ENCODE measurements at regions not wholly inside any gene's neighbourhood (a gene's known extent, or its start where the extent isn't known, plus 50 kb on each side); places are given as distances from the start of the nearest gene placed in this dataset.
"Not testable (repeated sequence)": the region's sequence is repeated elsewhere in the genome, so short reads cannot be mapped to it uniquely, and the experiment has no call there.

DNA sequence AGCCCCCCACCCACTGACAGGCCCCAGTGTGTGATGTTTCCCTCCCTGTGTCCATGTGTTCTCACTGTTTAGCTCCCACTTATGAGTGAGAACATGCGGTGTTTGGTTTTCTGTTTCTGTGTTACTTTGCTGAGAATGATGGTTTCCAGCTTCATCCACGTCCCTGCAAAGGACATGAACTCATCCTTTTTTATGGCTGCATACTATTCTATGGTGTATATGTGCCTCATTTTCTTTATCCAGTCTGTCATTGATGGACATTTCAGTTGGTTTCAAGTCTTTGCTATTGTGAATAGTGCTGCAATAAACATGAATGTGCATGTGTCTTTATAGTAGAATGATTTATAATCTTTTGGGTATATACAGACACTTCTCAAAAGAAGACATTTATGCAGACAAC is 88.6 kb upstream of the EGFL6 start:
- in situ Hi-C loops (cut with HindIII; ENCODE audit: low pct_ligation_motif_present, low pct_unique_long_range_greater_than_20kb, low sequenced_read_pairs); DNase-seq: not testable (repeated sequence)

DNA sequence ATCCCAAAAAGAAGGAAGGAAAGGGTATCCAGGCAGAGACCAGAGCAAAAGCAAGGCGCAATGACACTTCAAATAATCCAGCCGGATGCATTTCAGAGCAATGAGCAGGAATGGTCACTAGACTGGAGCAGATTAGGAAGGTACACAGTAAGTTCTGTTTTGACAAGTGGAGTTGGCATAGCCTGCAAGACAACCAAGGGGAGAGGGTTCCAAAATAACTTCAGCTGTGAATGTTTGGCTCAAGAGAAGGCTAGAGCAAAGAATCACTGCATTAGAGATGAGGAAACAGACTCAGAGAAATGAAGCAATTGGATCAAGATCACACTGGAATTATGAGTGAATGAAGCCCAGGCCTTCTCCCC is 90.0 kb upstream of the EGFL6 start:
- no peak for DNase-seq
- in situ Hi-C loops (cut with HindIII; ENCODE audit: low pct_ligation_motif_present, low pct_unique_long_range_greater_than_20kb, low sequenced_read_pairs) = no loop called here

DNA sequence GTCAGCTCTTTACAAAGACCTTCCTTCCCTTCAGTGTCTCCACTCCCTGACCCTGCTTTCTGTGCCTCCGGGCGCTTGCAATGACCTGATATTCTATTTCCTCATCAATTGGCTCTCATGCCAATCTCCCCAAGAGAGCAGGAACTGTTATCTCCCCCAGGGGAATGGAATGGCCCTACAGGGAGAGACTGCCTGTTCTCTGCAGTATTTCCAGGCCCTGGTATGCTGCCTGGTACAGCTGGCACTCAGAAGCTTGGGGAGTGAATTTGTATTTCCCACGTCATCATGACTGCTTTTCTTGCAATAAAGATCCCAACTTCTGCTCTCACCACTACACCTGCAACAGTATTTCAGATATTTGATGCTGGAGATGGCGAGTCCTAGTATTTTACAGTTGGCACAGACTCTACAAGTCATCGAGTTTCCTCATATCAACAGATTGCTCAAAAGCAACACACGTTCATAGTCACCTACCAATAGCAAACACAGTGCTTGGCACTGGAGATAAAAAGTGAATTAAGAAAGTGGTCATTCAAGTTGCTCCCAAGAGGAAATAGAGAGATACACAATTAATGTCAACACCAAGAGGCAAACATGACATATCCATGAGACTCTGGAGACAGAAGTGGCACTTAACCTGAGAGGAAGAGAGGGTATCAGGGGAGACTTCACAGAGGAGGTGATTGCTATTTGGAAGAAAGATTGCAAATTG is 90.5 kb upstream of the EGFL6 start:
- in situ Hi-C loops (cut with HindIII; ENCODE audit: low pct_ligation_motif_present, low pct_unique_long_range_greater_than_20kb, low sequenced_read_pairs) = no loop called here

DNA sequence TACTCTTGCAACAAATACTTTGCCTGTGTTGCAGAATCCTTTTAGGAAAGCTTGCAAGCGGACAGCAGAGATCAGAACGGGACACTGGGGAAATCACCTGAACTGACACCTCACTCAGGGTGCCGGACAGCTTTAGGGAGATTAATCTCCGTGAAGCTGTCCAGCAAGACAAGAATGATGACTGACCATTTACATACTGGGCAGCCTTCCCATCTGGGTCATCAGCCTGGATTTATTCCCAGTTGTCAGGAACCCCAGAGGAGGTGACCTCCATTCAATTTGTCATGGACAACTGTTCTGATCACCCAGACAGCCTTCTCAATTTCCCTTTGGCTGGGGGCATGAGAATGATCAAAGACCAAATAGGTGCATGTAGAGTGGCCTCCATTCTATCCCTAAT is 93.0 kb upstream of the EGFL6 start:
- in situ Hi-C loops (cut with HindIII; ENCODE audit: low pct_ligation_motif_present, low pct_unique_long_range_greater_than_20kb, low sequenced_read_pairs) = no loop called here
- DNase-seq = no peak

More for the DNA sequence above, 90.5 kb upstream of the EGFL6 start:
- no peak for DNase-seq

DNA sequence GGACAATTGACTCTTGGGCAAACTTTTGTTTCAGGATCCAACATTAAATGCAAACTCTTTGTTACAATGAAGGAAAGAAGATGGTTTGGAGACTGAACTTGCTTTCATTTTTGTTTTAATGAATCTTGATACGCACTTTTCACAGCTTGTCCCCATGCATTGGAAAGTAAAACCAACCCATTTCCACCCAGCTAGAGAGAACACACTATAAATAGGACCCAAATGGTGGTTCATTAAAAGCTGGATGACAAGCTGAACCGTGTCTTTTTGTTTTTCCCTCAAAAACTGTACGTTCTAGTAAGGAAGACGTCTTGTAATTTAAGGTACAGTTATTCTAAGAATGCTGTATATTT is 95.3 kb upstream of the EGFL6 start:
- DNase-seq = no peak
- in situ Hi-C loops (cut with HindIII; ENCODE audit: low pct_ligation_motif_present, low pct_unique_long_range_greater_than_20kb, low sequenced_read_pairs) = no loop called here

DNA sequence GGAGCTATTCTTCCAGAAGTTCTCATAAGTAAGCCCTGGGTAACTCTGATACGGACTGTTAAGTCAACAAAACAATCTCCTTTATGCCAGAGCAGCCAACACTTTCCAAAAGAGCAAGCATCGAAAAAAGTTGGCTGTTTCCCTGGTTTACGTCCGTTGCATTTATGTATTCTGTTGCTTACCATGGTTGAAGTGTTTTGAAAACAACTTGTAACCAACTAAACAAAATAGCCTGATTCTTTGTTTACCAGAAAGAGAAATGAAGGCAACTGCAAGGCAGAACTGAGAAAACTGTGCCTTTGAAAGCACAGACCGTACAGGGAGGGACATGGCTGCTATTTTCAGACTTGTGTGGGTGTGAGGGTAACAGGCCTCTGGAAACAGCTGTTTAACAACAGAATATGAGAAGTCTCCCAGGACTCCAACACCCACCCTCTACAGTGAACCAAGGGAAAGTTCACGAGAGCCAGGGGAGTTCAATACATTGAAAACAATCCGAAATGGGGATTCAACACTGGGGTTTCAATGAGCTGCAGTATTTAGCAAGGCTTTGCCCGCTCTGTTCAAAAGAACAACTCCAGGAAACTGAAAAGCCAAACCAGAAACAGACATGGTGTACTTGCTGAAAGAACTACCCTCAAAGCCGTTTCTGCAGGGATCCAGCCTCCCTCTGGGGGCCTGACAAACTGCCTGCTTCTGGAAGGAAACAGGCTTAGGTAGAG is 95.8 kb upstream of the EGFL6 start:
- in situ Hi-C loops (cut with HindIII; ENCODE audit: low pct_ligation_motif_present, low pct_unique_long_range_greater_than_20kb, low sequenced_read_pairs) = no loop called here
- DNase-seq = no peak

DNA sequence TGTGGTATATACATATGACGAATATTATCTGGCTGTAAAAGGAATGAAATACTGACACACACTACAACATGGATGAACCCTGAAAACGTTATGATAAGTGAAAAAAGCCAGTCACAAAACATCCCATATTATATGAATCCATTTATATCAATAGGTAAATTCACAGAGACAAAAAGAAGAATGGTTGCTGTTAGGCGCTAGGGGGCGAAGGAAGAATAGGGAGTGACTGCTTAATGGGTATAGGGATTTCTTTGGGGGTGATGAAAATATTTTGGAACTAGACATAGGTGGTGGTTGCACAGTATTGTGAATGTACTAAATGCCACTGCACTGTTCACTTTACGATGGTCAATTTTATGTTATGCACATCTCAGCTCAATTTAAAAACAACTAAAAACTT is 96.4 kb upstream of the EGFL6 start:
- in situ Hi-C loops (cut with HindIII; ENCODE audit: low pct_ligation_motif_present, low pct_unique_long_range_greater_than_20kb, low sequenced_read_pairs) = no loop called here
- no peak for DNase-seq

DNA sequence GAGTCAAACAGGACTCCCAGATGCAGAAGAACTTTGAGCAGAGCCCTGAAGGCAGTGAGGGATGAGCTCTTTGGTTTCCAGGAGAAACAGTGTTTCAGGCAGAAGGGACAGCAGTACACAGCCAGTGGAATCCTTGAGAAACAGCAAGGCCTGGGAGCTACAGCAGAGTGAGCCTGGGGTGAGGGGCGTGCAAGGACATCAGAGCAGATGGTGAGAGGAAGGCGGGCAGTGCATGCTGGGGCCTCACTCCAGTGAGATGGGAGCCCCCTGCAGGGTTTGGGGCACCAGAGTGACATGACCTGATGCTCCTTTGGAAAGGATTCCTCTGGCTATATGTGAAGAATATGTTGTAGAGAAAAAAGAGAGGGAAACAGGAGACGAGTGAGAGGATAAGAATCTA is 98.1 kb upstream of the EGFL6 start:
- DNase-seq = no peak
- in situ Hi-C loops (cut with HindIII; ENCODE audit: low pct_ligation_motif_present, low pct_unique_long_range_greater_than_20kb, low sequenced_read_pairs) = no loop called here

DNA sequence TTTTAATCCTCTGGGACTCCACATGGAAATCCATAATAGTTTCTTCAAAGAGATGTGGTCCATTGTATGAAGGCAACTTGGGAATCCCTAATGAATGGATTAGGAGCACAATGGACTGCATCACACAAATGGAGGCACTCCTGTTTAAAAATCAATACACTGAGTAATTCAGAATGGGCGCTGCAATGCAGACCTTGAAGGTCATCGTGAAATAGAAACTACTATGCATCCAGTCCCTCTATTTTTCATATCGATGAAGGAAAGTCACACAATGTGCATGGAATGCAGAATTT is 98.8 kb upstream of the EGFL6 start:
- DNase-seq = no peak
- in situ Hi-C loops (cut with HindIII; ENCODE audit: low pct_ligation_motif_present, low pct_unique_long_range_greater_than_20kb, low sequenced_read_pairs) = no loop called here

DNA sequence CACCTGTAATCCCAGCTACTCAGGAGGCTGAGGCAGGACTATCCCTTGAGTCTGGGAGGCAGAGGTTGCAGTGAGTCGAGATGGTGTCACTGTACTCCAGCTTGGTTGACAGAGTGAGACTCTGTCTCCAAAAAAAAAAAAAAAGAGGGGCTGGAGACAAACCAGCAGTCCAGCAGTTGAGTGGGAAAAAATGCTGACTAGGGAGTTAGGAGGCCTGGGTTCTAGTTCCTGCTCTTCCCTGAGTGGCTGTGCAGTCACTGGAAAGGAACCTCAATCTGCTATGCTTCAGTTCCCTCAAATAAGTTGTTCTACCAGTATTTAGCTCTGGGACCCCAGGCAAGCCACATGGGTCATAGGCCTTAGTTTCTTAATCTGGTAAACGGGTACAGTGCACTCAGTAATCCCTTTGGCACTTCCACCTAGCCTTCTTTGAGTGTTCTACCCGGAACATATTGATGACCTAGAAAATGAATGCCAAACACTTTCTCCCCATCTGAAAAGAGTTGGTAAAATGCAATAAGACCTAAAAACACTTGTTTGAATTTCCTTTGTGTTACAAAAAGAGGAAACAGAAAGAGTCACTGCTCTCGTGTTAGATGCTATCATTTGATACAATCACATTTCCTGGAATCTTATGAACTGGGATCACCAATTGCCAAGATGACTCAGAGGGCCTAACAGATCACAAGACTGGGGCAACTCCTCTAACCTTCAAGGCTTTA is 99.3 kb upstream of the EGFL6 start:
- peak; percentile 9 for DNase-seq
- in situ Hi-C loops (cut with HindIII; ENCODE audit: low pct_ligation_motif_present, low pct_unique_long_range_greater_than_20kb, low sequenced_read_pairs) = no loop called here

DNA sequence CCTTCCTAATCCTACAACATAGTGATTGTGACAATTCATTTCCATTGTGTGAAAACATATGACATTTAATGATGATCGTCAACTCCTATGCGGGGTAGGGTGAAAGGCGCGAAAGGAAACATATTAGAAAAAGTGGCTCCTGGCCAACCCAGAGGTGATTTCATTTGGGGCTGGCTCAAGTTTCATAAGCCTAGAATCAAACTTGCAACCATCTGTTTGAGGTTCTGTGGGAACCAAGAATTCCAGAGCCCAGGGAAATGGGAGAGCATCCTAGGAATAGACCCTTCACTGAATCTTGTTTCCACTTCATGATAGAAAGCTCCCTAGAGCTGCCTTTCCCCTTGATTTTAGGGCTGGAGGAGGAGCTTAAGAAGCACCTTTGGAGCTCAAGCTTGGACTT is 101.3 kb upstream of the EGFL6 start:
- in situ Hi-C loops (cut with HindIII; ENCODE audit: low pct_ligation_motif_present, low pct_unique_long_range_greater_than_20kb, low sequenced_read_pairs) = no loop called here
- no peak for DNase-seq

DNA sequence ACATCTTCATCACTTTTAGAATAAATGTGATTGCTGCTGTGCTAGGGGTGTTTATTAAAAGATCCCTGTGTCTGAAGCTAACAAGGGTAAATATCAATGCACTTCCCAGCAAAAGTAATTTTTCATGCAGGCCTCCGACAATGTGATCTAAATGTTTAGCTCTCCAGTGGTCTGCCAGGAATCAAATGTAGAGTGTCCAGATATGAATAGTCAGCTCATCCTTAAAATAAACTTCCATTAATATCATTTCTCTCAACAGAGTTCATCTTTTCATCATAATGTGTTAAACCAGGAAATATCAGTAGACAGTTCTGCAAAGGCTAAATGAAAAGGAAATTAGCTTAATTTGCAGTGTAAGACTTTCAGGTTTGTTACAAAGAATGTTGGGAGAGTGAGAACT is 102.2 kb upstream of the EGFL6 start:
- DNase-seq = no peak
- in situ Hi-C loops (cut with HindIII; ENCODE audit: low pct_ligation_motif_present, low pct_unique_long_range_greater_than_20kb, low sequenced_read_pairs) = no loop called here

DNA sequence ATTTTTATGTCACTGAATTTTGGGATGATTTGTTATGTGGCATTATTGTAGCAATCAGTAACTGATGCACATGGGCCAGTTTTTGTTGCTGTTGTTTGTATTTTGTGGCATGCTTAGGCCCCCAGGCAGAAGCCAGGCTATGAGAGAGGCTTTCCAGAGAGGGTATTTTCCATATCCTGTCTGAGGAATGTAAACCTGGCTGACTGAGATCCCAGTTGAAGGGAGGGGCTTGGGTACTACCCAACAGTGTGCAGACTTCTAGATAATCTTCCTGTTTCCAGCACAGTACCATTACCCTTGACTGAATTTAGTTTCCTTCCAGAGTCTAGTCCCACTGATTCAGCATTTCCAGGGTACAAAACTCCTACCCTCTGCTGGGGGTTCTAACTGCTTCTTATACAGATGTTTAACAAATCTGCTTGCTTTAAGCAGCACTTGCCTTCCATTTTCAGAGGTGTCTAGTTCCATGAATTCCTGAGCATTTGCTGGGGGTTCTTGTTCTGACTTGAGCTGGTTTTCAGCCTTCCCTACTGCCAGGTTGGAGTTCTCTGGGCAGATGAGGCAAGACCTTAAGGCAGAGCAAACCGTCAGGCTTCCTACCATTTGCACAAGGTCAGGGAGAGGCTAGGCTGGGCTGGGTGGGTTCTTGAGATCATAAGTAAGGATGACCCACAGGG is 104.7 kb upstream of the EGFL6 start:
- DNase-seq = no peak
- in situ Hi-C loops (cut with HindIII; ENCODE audit: low pct_ligation_motif_present, low pct_unique_long_range_greater_than_20kb, low sequenced_read_pairs) = no loop called here

DNA sequence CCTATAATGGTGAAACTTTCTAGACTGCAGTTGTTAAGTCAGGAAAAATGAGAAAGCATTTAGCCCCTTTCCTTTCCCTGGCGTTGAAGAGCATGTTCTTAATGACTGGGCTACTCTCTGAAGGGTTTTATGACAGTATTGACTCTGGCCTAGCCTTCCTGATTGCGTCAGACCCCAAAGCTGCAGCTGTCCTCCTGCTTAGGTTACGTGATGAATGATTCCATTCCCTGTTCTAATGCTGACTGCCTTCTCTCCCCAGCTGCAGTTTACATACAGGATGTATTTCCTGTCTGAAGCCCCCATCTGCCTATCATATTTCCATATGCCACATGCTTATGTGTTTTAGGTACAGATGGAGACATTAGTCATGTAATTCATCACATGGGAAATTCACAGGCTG is 105.8 kb upstream of the EGFL6 start:
- in situ Hi-C loops (cut with HindIII; ENCODE audit: low pct_ligation_motif_present, low pct_unique_long_range_greater_than_20kb, low sequenced_read_pairs) = no loop called here
- no peak for DNase-seq

DNA sequence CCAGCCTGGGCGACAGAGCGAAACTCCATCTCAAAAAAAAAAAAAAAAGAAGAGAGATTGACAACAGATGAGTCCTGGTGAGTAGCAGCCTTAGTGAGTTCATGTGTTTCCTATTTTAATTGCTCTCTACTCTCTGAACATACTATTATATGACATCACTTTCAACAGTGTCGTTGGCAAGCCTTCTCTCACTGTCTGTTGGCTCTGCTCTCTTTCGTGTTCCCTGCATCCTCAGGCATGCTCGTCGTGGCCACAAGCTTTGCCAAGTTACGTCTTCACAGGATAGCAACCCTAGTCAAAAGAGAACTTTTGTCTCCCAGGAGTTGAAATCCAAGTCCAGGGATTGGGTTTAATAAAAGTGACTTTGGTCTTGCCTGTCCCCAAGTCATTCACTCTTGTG is 117.1 kb upstream of the EGFL6 start:
- in situ Hi-C loops (cut with HindIII; ENCODE audit: low pct_ligation_motif_present, low pct_unique_long_range_greater_than_20kb, low sequenced_read_pairs) = no loop called here
- DNase-seq = no peak

DNA sequence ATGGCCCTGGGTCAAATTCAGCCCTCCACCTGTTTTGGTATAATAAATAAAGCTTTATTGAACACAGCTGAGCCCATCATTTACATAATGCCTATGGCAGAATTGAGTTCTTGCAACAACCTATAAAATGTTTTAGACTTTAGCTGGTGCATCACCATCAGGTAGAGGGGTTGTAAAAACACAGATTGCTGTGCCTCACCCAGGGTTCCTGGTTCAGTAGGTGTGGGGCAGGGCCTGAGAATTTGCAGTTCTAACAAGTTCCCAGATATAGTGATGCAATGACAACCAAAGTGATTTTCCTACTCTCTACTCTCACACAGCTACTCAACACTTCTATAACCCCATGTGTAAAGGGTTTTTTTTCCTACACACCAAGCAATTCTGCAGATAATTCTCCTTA is 120.0 kb upstream of the EGFL6 start:
- in situ Hi-C loops (cut with HindIII; ENCODE audit: low pct_ligation_motif_present, low pct_unique_long_range_greater_than_20kb, low sequenced_read_pairs) = no loop called here
- no peak for DNase-seq

DNA sequence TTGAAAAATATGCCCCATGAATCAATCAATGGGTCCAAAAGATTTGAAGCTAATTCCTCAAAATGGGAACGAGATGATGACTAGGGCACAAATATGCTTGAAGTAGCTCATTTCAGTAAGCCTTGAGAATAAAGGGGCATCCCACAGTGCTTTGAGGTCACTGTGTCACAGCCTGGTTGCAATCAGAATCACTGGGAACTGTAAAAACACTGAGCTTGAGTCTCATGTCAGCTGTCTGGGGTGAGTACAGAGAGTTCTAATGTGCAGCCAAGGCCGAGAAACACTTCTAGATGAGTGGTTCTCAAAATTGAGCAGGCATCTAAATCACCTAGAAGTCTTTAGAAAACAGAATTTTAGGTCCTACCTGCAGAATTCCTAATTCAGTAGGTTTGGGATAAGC is 120.5 kb upstream of the EGFL6 start:
- in situ Hi-C loops (cut with HindIII; ENCODE audit: low pct_ligation_motif_present, low pct_unique_long_range_greater_than_20kb, low sequenced_read_pairs) = no loop called here
- no peak for DNase-seq

DNA sequence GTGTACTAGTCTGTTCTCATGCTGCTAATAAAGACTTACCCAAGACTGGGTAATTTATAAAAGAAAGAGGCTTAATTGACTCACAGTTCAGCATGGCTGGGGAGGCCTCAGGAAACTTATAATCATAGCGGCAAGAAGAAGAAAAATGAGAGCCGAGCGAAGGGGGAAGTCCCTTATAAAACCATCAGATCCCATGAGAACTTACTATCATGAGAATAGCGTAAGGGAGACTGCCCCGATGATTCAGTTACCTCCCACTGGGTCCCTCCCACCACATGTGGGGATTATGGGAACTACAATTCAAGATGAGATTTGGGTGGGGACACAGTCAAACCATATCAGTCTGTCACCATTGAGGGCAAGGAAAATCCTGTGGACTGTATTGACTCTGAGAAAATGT is 121.8 kb upstream of the ATXN3L start:
- DNase-seq; in situ Hi-C loops (cut with HindIII; ENCODE audit: low pct_ligation_motif_present, low pct_unique_long_range_greater_than_20kb, low sequenced_read_pairs): not testable (repeated sequence)

DNA sequence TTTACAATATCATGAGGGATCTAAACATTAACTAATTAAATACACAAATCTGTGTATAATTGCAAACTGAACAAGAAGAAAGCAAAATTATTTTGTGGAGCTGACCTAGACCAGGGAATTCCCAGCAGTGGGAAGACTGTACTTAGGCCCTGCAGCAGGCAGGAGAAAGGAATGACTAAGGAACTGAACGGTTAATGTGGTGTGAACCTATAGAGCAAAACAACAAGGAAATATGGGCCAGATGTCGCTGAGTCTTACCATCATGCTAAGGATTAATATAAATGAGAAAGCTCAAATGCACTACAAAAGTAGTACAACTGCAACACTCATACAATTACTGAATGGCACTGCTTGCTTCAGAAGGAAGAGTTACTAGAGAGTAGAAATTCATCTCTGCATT is 120.3 kb upstream of the ATXN3L start:
- no peak for DNase-seq
- in situ Hi-C loops (cut with HindIII; ENCODE audit: low pct_ligation_motif_present, low pct_unique_long_range_greater_than_20kb, low sequenced_read_pairs) = no loop called here

DNA sequence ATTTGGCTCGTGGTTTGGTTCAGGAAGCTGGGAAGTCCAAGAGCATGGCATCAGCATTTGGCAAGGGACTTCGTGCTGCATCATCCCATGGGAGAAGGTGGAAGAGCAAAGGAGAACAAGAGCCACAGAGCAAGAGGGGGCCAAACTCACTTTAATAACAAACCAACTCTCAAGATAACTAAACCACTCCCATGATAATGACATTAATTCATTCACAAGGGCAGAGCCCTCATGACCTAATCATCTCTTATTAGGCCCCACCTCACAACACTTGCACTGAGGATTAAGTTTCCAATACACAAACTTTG is 113.4 kb upstream of the ATXN3L start:
- in situ Hi-C loops (cut with HindIII; ENCODE audit: low pct_ligation_motif_present, low pct_unique_long_range_greater_than_20kb, low sequenced_read_pairs) = no loop called here
- no peak for DNase-seq
